ENCODE measurements at regions not wholly inside any gene's neighbourhood (a gene's known extent, or its start where the extent isn't known, plus 50 kb on each side); places are given as distances from the start of the nearest gene placed in this dataset.

GRCh38 chr4:171629737-171630136, 183.5 kb upstream of the GALNTL6 start:
- no peaks in the 10 kb centered on the region for H3K9me3 ChIP-seq (ENCODE audit: low read depth, low read length)
- H4K20me1 ChIP-seq (ENCODE audit: insufficient read depth, low read length): no peaks in the 10 kb centered on the region
- no peak overlapping the region for H3K4me3 ChIP-seq (ENCODE audit: insufficient read depth, low read length)
- H3K79me2 ChIP-seq (ENCODE audit: insufficient read depth, low read length): no peaks in the 10 kb centered on the region
- H3K4me1 ChIP-seq (ENCODE audit: insufficient read depth, low read length): no peaks in the 10 kb centered on the region
- no peaks in the 10 kb centered on the region for H3K36me3 ChIP-seq (ENCODE audit: insufficient read depth, low read length)
- no peaks in the 10 kb centered on the region for H3K27me3 ChIP-seq (ENCODE audit: insufficient read depth, low read length)
- TF ChIP-seq, protein P1, sequence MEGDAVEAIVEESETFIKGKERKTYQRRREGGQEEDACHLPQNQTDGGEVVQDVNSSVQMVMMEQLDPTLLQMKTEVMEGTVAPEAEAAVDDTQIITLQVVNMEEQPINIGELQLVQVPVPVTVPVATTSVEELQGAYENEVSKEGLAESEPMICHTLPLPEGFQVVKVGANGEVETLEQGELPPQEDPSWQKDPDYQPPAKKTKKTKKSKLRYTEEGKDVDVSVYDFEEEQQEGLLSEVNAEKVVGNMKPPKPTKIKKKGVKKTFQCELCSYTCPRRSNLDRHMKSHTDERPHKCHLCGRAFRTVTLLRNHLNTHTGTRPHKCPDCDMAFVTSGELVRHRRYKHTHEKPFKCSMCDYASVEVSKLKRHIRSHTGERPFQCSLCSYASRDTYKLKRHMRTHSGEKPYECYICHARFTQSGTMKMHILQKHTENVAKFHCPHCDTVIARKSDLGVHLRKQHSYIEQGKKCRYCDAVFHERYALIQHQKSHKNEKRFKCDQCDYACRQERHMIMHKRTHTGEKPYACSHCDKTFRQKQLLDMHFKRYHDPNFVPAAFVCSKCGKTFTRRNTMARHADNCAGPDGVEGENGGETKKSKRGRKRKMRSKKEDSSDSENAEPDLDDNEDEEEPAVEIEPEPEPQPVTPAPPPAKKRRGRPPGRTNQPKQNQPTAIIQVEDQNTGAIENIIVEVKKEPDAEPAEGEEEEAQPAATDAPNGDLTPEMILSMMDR (IDR thresholded peaks at IDR 0.05; ENCODE audit: extremely low read depth, low read depth, low read length): no peak
- DNase-seq (ENCODE audit: insufficient read length, low spot score, missing footprints): no peak
- H3K4me2 ChIP-seq (ENCODE audit: insufficient read depth, low read length): no peak overlapping the region
- H3K27ac ChIP-seq (ENCODE audit: low read depth, low read length): no peak overlapping the region
- no peak overlapping the region for H2AFZ ChIP-seq (ENCODE audit: low read length)

DNA sequence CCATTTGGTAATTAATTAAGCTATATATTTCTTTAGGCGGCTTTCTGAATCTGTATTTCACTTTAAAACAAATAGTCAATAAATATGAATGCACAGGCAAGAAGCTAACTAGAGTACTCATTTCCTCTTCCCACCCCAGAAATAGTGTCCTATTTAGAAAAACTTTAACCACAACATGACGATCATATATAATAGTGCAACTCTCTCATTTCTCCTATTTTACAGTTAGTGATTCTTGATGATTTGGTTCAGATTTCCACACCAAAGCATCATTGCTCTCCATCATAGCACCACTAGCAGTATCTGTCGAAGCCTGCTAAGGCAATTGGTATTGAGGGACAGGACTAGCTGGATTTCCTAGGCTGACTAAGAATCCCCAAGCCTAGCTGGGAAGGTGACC, 184.0 kb upstream of the GALNTL6 start:
- no peaks in the 10 kb centered on the region for H4K20me1 ChIP-seq (ENCODE audit: insufficient read depth, low read length)
- no peak overlapping the region for H3K27ac ChIP-seq (ENCODE audit: low read depth, low read length)
- H3K27me3 ChIP-seq (ENCODE audit: insufficient read depth, low read length): no peaks in the 10 kb centered on the region
- H3K4me3 ChIP-seq (ENCODE audit: insufficient read depth, low read length): no peak overlapping the region
- no peaks in the 10 kb centered on the region for H3K4me1 ChIP-seq (ENCODE audit: insufficient read depth, low read length)
- no peak for DNase-seq (ENCODE audit: insufficient read length, low spot score, missing footprints)
- TF ChIP-seq, protein P1 (IDR thresholded peaks at IDR 0.05; ENCODE audit: extremely low read depth, low read depth, low read length): no peak
- H3K4me2 ChIP-seq (ENCODE audit: insufficient read depth, low read length): no peak overlapping the region
- no peaks in the 10 kb centered on the region for H3K9me3 ChIP-seq (ENCODE audit: low read depth, low read length)
- H3K36me3 ChIP-seq (ENCODE audit: insufficient read depth, low read length): no peaks in the 10 kb centered on the region
- H3K79me2 ChIP-seq (ENCODE audit: insufficient read depth, low read length): no peaks in the 10 kb centered on the region
- H2AFZ ChIP-seq (ENCODE audit: low read length): no peak overlapping the region

DNA sequence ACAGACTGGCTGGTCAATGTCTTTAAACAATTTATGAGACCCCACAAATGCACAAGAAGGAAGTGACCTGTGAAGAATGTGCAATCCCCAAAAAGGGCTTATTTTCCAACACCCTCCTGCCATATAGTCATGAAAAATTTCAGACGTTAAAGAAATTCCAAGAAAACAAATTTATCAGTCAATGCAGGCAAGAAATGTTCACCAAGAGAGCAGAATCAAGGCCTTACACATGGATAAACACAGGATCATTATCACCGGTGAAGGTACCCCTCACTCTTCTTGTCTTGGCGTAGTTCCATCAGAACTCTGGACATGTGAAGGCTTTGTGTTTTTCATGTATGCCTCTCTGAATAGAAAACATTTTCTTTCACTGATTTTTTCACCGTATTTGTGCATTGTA, 186.7 kb upstream of the GALNTL6 start:
- no peak overlapping the region for H3K4me2 ChIP-seq (ENCODE audit: insufficient read depth, low read length)

GRCh38 chr4:171622729-171623128, 190.5 kb upstream of the GALNTL6 start:
- H3K79me2 ChIP-seq (ENCODE audit: insufficient read depth, low read length): no peaks in the 10 kb centered on the region
- no peaks in the 10 kb centered on the region for H3K4me1 ChIP-seq (ENCODE audit: insufficient read depth, low read length)
- H4K20me1 ChIP-seq (ENCODE audit: insufficient read depth, low read length): no peaks in the 10 kb centered on the region
- no peak overlapping the region for H2AFZ ChIP-seq (ENCODE audit: low read length)
- no peaks in the 10 kb centered on the region for H3K27me3 ChIP-seq (ENCODE audit: insufficient read depth, low read length)
- H3K4me3 ChIP-seq (ENCODE audit: insufficient read depth, low read length): no peak overlapping the region
- no peaks in the 10 kb centered on the region for H3K9me3 ChIP-seq (ENCODE audit: low read depth, low read length)
- H3K4me2 ChIP-seq (ENCODE audit: insufficient read depth, low read length): no peak overlapping the region
- no peak overlapping the region for H3K27ac ChIP-seq (ENCODE audit: low read depth, low read length)
- TF ChIP-seq, protein P1 (IDR thresholded peaks at IDR 0.05; ENCODE audit: extremely low read depth, low read depth, low read length): no peak
- no peaks in the 10 kb centered on the region for H3K36me3 ChIP-seq (ENCODE audit: insufficient read depth, low read length)
- no peak for DNase-seq (ENCODE audit: insufficient read length, low spot score, missing footprints)

More for the DNA sequence above, 186.7 kb upstream of the GALNTL6 start:
- Histone ChIP-seq H3K27me3 (ENCODE audit: insufficient read depth, low read length) (no peaks in the 10 kb centered on the region), H3K27ac (ENCODE audit: low read depth, low read length) (no peak overlapping the region), H3K9me3 (ENCODE audit: low read depth, low read length) (no peaks in the 10 kb centered on the region), H3K36me3 (ENCODE audit: insufficient read depth, low read length) (no peaks in the 10 kb centered on the region), H3K4me3 (ENCODE audit: insufficient read depth, low read length) (no peak overlapping the region), H3K4me1 (ENCODE audit: insufficient read depth, low read length) (no peaks in the 10 kb centered on the region), H2AFZ (ENCODE audit: low read length) (no peak overlapping the region), H4K20me1 (ENCODE audit: insufficient read depth, low read length) (no peaks in the 10 kb centered on the region), H3K79me2 (ENCODE audit: insufficient read depth, low read length) (no peaks in the 10 kb centered on the region)
- DNase-seq (ENCODE audit: insufficient read length, low spot score, missing footprints): no peak
- TF ChIP-seq, protein P1 (IDR thresholded peaks at IDR 0.05; ENCODE audit: extremely low read depth, low read depth, low read length): no peak

Data from osteoblast (primary cell).